Pancreas (tissue), 10 donors: ENCODE measurements at regions not wholly inside any gene's neighbourhood (a gene's known extent, or its start where the extent isn't known, plus 50 kb on each side); places are given as distances from the start of the nearest gene placed in this dataset.

Experiments used
- ATAC-seq, 4 donors: fragments of 200-7000 bp; cut with Tn5 transposase; one replicate each; pipeline versions ENCODE4 v1.8.0 to v1.9.1; 2020; ENCODE audit warnings: mild to moderate bottlenecking in 4 of 4, moderate library complexity in 4 of 4
- DNase-seq, 6 donors: peaks; one replicate each; pipeline ENCODE4 v3.0.0-alpha.2; 2020
- FAIRE-seq: peaks from 2 replicates; lab custom pipeline; 2012; peaks lifted over from hg19 to GRCh38; lab: Jason Lieb, UNC
- H3K27ac ChIP-seq, 4 donors: fragments of 200-600 bp; sonication (generic); 1 replicate in 3 of 4; 2 replicates in 1 of 4; pipeline versions ENCODE4 v1.5.0 to v1.8.0; 2020
- H3K27me3 ChIP-seq, 4 donors: fragments of 200-600 bp; one replicate each; pipeline ENCODE4 v1.8.0; 2021
- H3K36me3 ChIP-seq, 3 donors: fragments of 200-600 bp; sonication (generic) in 1 of 3; one replicate each; pipeline versions ENCODE4 v1.5.0 to v1.8.0; 2020 to 2021
- H3K4me1 ChIP-seq, 3 donors: fragments of 200-600 bp; one replicate each; pipeline ENCODE4 v1.8.0; 2021
- H3K4me3 ChIP-seq, 4 donors: fragments of 200-600 bp; sonication (generic) in 2 of 4; one replicate each; pipeline versions ENCODE4 v1.5.0 to v1.8.0; 2020 to 2021
- H3K9me3 ChIP-seq, 4 donors: fragments of 200-600 bp; one replicate each; pipeline ENCODE4 v1.8.0; 2021
- CTCF ChIP-seq, 4 donors: fragments of 200-600 bp; sonication (generic) in 3 of 4; IDR thresholded peaks; one replicate each; pipeline versions ENCODE4 v1.5.0 to v1.8.0; 2021; ENCODE audit warnings: antibody characterized with exemption in 4 of 4
- WGBS, 2 donors: extraction: QIAGEN DNeasy Blood & Tissue Kit; methylation state at CpG; one replicate each; pipeline ENCODE4 v1.1.7; 2013; 5-methylcytosine and 5-hydroxymethylcytosine counted together
- intact Hi-C, 3 donors: fragments of 100-400 bp; cut with DNase I; formaldehyde crosslinking; loops; one replicate each; pipeline versions ENCODE4 v1.11.1 to v1.14.2; 2022
- donor health status: healthy with polysubstance abuse.
- donor health status: DM: no; HTN: no; CAD: no; lungs with moderate emphysema.
- donor health status: DM: no; HTN: no; CAD: no.
- donor health status: control.
- donor health status: control.
- donor health status: Bipolar disorder and iron deficiency.
- donor health status: DM: yes; HTN: yes; CAD: no.
- donor health status: DM: no; HTN: no; CAD: no.
- donor health status: DM: no; HTN: no; CAD: no.
- donor health status: DM: yes; HTN: yes; CAD: no.

DNA sequence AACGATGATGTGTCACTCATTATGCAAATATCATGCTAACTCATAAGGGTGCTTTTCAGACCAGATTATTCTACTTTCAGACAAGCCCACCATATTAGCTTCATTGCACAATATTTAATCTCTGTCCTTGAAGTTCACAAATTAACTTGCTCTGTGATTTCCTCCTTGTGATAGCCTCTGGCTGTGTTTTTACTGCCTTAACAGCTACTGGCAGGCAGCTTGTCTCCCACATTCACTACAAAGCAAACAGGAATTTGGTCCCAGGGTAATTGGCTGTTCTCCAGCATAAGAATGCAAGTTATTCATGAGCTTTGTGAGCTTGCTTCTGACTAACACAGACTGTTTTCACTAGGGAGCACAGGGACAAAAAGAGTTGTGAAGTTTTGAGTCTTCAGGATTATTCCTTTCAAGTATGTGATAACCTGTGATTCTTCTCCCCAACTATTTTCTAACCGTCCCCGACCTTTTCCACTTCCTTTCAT lies 87.9 kb upstream of the HMCN1 start:
- no peak for TF ChIP-seq CTCF (IDR thresholded peaks at IDR 0.05)
- Histone ChIP-seq H3K27me3 (no peaks in the 10 kb centered on the region), H3K36me3 (no peaks in the 10 kb centered on the region), H3K4me1 (peaks cover 0 to 16% (median 13%) of the 10 kb centered on the region in 3 donors), H3K27ac (peak overlapping the region; percentile 31 to 80 (median 53)), H3K9me3 (no peaks in the 10 kb centered on the region), H3K4me3 (peak overlapping the region in 1 of 4 donors; percentile 2)
- 2 to 3% methylated on average over 3 of the region's 3 CpGs for WGBS, 2 donors
- peak; percentile 95 to 98 (median 98) for ATAC-seq
- peak; percentile 89 for FAIRE-seq
- peak in 4 of 6 donors; percentile 27 to 81 (median 72) for DNase-seq
- intact Hi-C loops, result no loop called here

DNA sequence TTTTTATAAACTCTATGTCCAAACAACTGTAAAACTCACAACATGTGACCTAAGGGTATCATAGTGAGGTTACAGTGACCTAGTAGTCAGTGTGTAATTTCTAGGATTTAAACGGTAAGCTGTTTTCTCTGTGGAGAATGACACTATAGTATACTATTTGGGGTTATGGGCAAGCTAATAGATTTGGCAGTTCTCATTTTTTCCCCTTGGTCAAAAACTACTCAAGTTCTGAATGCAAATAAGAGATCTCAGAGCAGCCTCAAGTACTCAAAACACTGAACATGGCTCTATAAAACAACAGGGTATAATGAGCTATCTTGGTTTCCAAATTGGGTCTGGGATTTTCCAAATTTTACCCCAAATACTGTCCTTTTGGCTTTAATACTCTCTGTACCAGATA lies 88.5 kb upstream of the HMCN1 start:
- Histone ChIP-seq H3K36me3 (no peaks in the 10 kb centered on the region), H3K27me3 (no peaks in the 10 kb centered on the region), H3K4me1 (peaks cover 0 to 16% (median 13%) of the 10 kb centered on the region in 3 donors), H3K9me3 (no peaks in the 10 kb centered on the region), H3K27ac (peak overlapping the region in 3 of 4 donors; percentile 31 to 80 (median 69)), H3K4me3 (no peak overlapping the region)
- TF ChIP-seq CTCF (IDR thresholded peaks at IDR 0.05), result no peak
- FAIRE-seq (no peak), ATAC-seq (peak in 2 of 4 donors; percentile 18 to 28), DNase-seq (no peak)
- 57 to 67% methylated on average over 1 of the region's 1 CpG for WGBS, 2 donors
- intact Hi-C loops, result no loop called here

- no peaks in the 10 kb centered on the region for H3K9me3 ChIP-seq
- FAIRE-seq (no peak), ATAC-seq (no peak), DNase-seq (no peak)
- no peak for TF ChIP-seq CTCF (IDR thresholded peaks at IDR 0.05)
- peak overlapping the region in 3 of 4 donors; percentile 3 to 80 (median 13) for H3K27ac ChIP-seq
- no peaks in the 10 kb centered on the region for H3K36me3 ChIP-seq
- intact Hi-C loops, result no loop called here
- H3K4me1 ChIP-seq, result peaks cover 0 to 16% (median 13%) of the 10 kb centered on the region in 3 donors
- H3K27me3 ChIP-seq, result no peaks in the 10 kb centered on the region
- 96 to 100% methylated on average over 2 of the region's 2 CpGs for WGBS, 2 donors
- H3K4me3 ChIP-seq, result no peak overlapping the region
Measured at GRCh38 chr1:185645162-185645640, 89.0 kb upstream of the HMCN1 start.

DNA sequence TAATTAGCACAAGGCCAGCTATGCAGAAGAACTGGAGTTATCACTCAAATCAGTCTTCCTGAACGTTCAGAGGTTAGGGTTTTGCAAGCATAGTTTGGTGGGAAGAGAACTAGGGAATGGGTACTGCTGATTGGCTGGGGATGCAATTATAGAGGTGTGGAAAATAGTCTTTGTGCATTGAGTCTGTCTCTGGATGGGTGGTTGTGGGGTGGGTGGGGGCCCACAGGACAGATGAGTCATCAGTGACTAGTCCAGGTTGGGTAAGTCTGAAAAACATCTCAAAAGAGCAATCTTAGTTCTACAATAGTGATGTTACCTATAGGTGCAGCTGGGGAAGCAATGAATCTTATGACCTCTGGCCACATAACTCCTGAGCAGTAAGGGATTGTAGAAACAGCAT lies 89.7 kb upstream of the HMCN1 start:
- FAIRE-seq, result no peak
- intact Hi-C loops, result no loop called here

More for the DNA sequence above, 89.7 kb upstream of the HMCN1 start:
- no peak for DNase-seq
- Histone ChIP-seq H3K36me3 (no peaks in the 10 kb centered on the region), H3K27me3 (no peaks in the 10 kb centered on the region), H3K4me3 (no peak overlapping the region), H3K9me3 (no peaks in the 10 kb centered on the region), H3K27ac (no peak overlapping the region), H3K4me1 (peaks cover 0 to 16% (median 13%) of the 10 kb centered on the region in 3 donors)
- no peak for ATAC-seq
- 82 to 87% methylated on average over 1 of the region's 1 CpG for WGBS, 2 donors
- TF ChIP-seq CTCF (IDR thresholded peaks at IDR 0.05), result no peak
